H1 (cell line): ENCODE measurements at regions not wholly inside any gene's neighbourhood (a gene's known extent, or its start where the extent isn't known, plus 50 kb on each side); places are given as distances from the start of the nearest gene placed in this dataset.

Experiments used
- CTCF ChIA-PET: fragments of 300-600 bp; sonication (Branson Sonifier 250); formaldehyde crosslinking; loops from one replicate; lab custom pipeline; 2021; ENCODE audit not compliant: partially characterized antibody; lab: Charles Lee
- POLR2A ChIA-PET: fragments of 300-600 bp; sonication (Branson Sonifier 250); formaldehyde crosslinking; loops from one replicate; lab custom pipeline; 2021; ENCODE audit warnings: inconsistent platforms; ENCODE audit not compliant: partially characterized antibody; lab: Charles Lee
- DNase-seq, 2 experiments: peaks; one replicate each; pipeline versions ENCODE4 v3.0.0 to v3.0.0-alpha.2; 2010 to 2022; ENCODE audit warnings: low spot score in 2 of 2, low read depth in 1 of 2, mixed read lengths in 1 of 2
- FAIRE-seq: peaks from 2 replicates; lab custom pipeline; 2011; peaks lifted over from hg19 to GRCh38; lab: Jason Lieb, UNC
- H2AFZ ChIP-seq: 2 replicates; pipeline ENCODE4 v1.8.1; 2012; ENCODE audit warnings: low read length, inconsistent platforms
- H2AK5ac ChIP-seq: 2 replicates; pipeline ENCODE4 v1.6.1; 2013; ENCODE audit warnings: low read depth, low read length
- H2BK120ac ChIP-seq: replicated peaks from 2 replicates; pipeline ENCODE3; 2013; ENCODE audit warnings: low read depth, low read length, inconsistent platforms
- H2BK12ac ChIP-seq: 2 replicates; pipeline ENCODE4 v1.6.1; 2013; ENCODE audit warnings: low read depth, low read length
- H2BK15ac ChIP-seq: 2 replicates; pipeline ENCODE4 v1.6.1; 2013; ENCODE audit warnings: low read length
- H2BK20ac ChIP-seq: 2 replicates; pipeline ENCODE4 v1.6.1; 2013; ENCODE audit warnings: low read length
- H2BK5ac ChIP-seq: 2 replicates; pipeline ENCODE4 v1.6.1; 2013; ENCODE audit warnings: low read depth, low read length
- H3K14ac ChIP-seq: 2 replicates; pipeline ENCODE4 v1.6.1; 2013; ENCODE audit warnings: inconsistent platforms; ENCODE audit not compliant: insufficient read length
- H3K18ac ChIP-seq: 2 replicates; pipeline ENCODE4 v1.6.1; 2013; ENCODE audit warnings: low read length; ENCODE audit errors: extremely low read depth
- H3K23ac ChIP-seq: 2 replicates; pipeline ENCODE4 v1.6.1; 2013; ENCODE audit warnings: inconsistent platforms; ENCODE audit not compliant: insufficient read length
- H3K23me2 ChIP-seq: 2 replicates; pipeline ENCODE4 v1.6.1; 2013; ENCODE audit warnings: low read depth, low read length
- H3K27ac ChIP-seq: 2 replicates; pipeline ENCODE4 v1.6.1; 2011; ENCODE audit warnings: low read depth, low read length, inconsistent platforms
- H3K27me3 ChIP-seq, 4 experiments: replicated peaks in 1 of 4; 1 replicate in 1 of 4; 2 replicates in 3 of 4; pipeline versions ENCODE4 v1.6.1 to v1.8.1; 2011 to 2013; ENCODE audit warnings: low read length in 3 of 4, mild to moderate bottlenecking in 3 of 4, inconsistent platforms in 2 of 4, mixed read lengths in 2 of 4, moderate library complexity in 1 of 4; ENCODE audit not compliant: control insufficient read depth in 3 of 4, insufficient read depth in 3 of 4; ENCODE audit errors: extremely low read depth in 1 of 4
- H3K36me3 ChIP-seq, 4 experiments: 2 replicates each; pipeline versions ENCODE4 v1.6.1 to v1.8.1; 2011 to 2013; ENCODE audit warnings: mild to moderate bottlenecking in 4 of 4, low read length in 3 of 4, moderate library complexity in 2 of 4, control low read depth in 1 of 4, inconsistent platforms in 1 of 4; ENCODE audit not compliant: insufficient read depth in 4 of 4, control insufficient read depth in 2 of 4
- H3K4ac ChIP-seq: replicated peaks from 2 replicates; pipeline ENCODE3; 2013; ENCODE audit warnings: low read length, low read depth, mixed read lengths, inconsistent platforms; ENCODE audit not compliant: insufficient read length
- H3K4me1 ChIP-seq, 4 experiments: replicated peaks in 1 of 4; 1 replicate in 1 of 4; 2 replicates in 3 of 4; pipeline versions ENCODE4 v1.6.1 to v1.8.1; 2011 to 2013; ENCODE audit warnings: low read length in 3 of 4, inconsistent platforms in 2 of 4, mixed read lengths in 1 of 4; ENCODE audit not compliant: insufficient read depth in 4 of 4, control insufficient read depth in 3 of 4
- H3K4me2 ChIP-seq, 2 experiments: 2 replicates each; pipeline versions ENCODE4 v1.6.1 to v1.8.1; 2011 to 2013; ENCODE audit warnings: low read depth in 2 of 2, low read length in 2 of 2, control low read depth in 1 of 2, inconsistent platforms in 1 of 2, mild to moderate bottlenecking in 1 of 2; ENCODE audit not compliant: insufficient read depth in 1 of 2
- H3K4me3 ChIP-seq, 4 experiments: fragments of 200-600, 300-600 bp in 1 of 4; sonication (generic), shearing (Covaris generic), sonication (Bioruptor Twin) in 1 of 4; 2 replicates each; pipeline versions ENCODE4 v1.5.1 to v1.8.1; 2011 to 2016; ENCODE audit warnings: low read length in 4 of 4, low read depth in 3 of 4, control low read depth in 2 of 4, inconsistent platforms in 2 of 4, mild to moderate bottlenecking in 2 of 4, mixed read lengths in 1 of 4, moderate library complexity in 1 of 4; ENCODE audit not compliant: insufficient read depth in 2 of 4; ENCODE audit errors: extremely low read depth in 1 of 4
- H3K56ac ChIP-seq: replicated peaks from 2 replicates; pipeline ENCODE3; 2013; ENCODE audit warnings: low read depth, mild to moderate bottlenecking, mixed read lengths, low read length, inconsistent platforms; ENCODE audit not compliant: insufficient read length
- H3K79me1 ChIP-seq: 2 replicates; pipeline ENCODE4 v1.6.1; 2013; ENCODE audit warnings: low read depth, low read length, control low read depth
- H3K79me2 ChIP-seq, 2 experiments: 2 replicates each; pipeline versions ENCODE4 v1.6.1 to v1.8.1; 2012 to 2013; ENCODE audit warnings: low read length in 2 of 2, mild to moderate bottlenecking in 2 of 2, inconsistent platforms in 1 of 2; ENCODE audit not compliant: insufficient read depth in 2 of 2, control insufficient read depth in 1 of 2
- H3K9ac ChIP-seq, 4 experiments: replicated peaks in 1 of 4; 1 replicate in 1 of 4; 2 replicates in 3 of 4; pipeline versions ENCODE4 v1.6.1 to v1.8.1; 2011 to 2013; ENCODE audit warnings: low read depth in 3 of 4, low read length in 3 of 4, control low read depth in 2 of 4, mild to moderate bottlenecking in 2 of 4, moderate library complexity in 2 of 4, inconsistent platforms in 1 of 4; ENCODE audit errors: extremely low read depth in 1 of 4
- H3K9me3 ChIP-seq, 2 experiments: 2 replicates each; pipeline versions ENCODE4 v1.6.1 to v1.8.1; 2012 to 2013; ENCODE audit warnings: mild to moderate bottlenecking in 2 of 2, moderate library complexity in 2 of 2, control low read depth in 1 of 2, inconsistent platforms in 1 of 2, low read depth in 1 of 2, low read length in 1 of 2, mixed read lengths in 1 of 2; ENCODE audit not compliant: insufficient read depth in 2 of 2
- H4K20me1 ChIP-seq, 2 experiments: replicated peaks in 1 of 2; 2 replicates each; pipeline versions ENCODE3 to v1.8.1; 2011 to 2013; ENCODE audit warnings: inconsistent platforms in 2 of 2, low read length in 2 of 2, mild to moderate bottlenecking in 1 of 2; ENCODE audit not compliant: insufficient read depth in 2 of 2, control insufficient read depth in 1 of 2
- H4K5ac ChIP-seq: 2 replicates; pipeline ENCODE4 v1.6.1; 2013; ENCODE audit warnings: low read length, low read depth, mixed read lengths, inconsistent platforms; ENCODE audit not compliant: insufficient read length
- H4K8ac ChIP-seq: 2 replicates; pipeline ENCODE4 v1.8.0; 2013; ENCODE audit warnings: mild to moderate bottlenecking, moderate library complexity, low read length, inconsistent platforms; ENCODE audit not compliant: insufficient read depth; ENCODE audit errors: extremely low read depth
- H4K91ac ChIP-seq: replicated peaks from 2 replicates; pipeline ENCODE3; 2013; ENCODE audit warnings: low read length, mixed read lengths, inconsistent platforms; ENCODE audit not compliant: insufficient read length
- ASH2L ChIP-seq: fragments of 200-600, 300-600 bp; sonication (generic); IDR thresholded peaks from one replicate; pipeline ENCODE4 v1.7.1; 2017; ENCODE audit warnings: low read length
- CHD2 ChIP-seq: IDR thresholded peaks from 2 replicates; pipeline ENCODE4 v1.6.1; 2012; ENCODE audit warnings: low read length, improper control_type of control experiment
- POU5F1 ChIP-seq: IDR thresholded peaks from 2 replicates; pipeline ENCODE4 v1.6.1; 2011; ENCODE audit warnings: low read depth, mild to moderate bottlenecking, low read length, moderate library complexity
- SAP30 ChIP-seq: fragments of 300-600 bp; sonication (generic); IDR thresholded peaks from 2 replicates; pipeline ENCODE4 v1.7.1; 2012; ENCODE audit warnings: low read length, moderate library complexity, mild to moderate bottlenecking, inconsistent platforms; ENCODE audit not compliant: insufficient read depth, insufficient replicate concordance
- SRF ChIP-seq: IDR thresholded peaks from 2 replicates; pipeline ENCODE4 v1.6.1; 2011; ENCODE audit warnings: mild to moderate bottlenecking, low read depth, low read length, moderate library complexity
- TAF7 ChIP-seq: optimal IDR thresholded peaks from 2 replicates; pipeline ENCODE3; 2011; ENCODE audit warnings: low read depth, mild to moderate bottlenecking, inconsistent platforms, low read length, moderate library complexity, borderline replicate concordance
- TEAD4 ChIP-seq: IDR thresholded peaks from 2 replicates; pipeline ENCODE4 v1.6.1; 2012; ENCODE audit warnings: low read depth, low read length, inconsistent platforms, mixed read lengths
- WGBS, 2 experiments: shearing (Covaris generic) in 1 of 2; methylation state at CpG; one replicate each; pipeline versions ENCODE4 v1.1.6 to v1.1.7; 2013 to 2015; ENCODE audit warnings: low lambda C conversion rate in 2 of 2, mixed read lengths in 2 of 2, inconsistent platforms in 1 of 2, low coverage in 1 of 2, missing lambda C conversion rate in 1 of 2; ENCODE audit not compliant: insufficient replicate concordance in 2 of 2, insufficient coverage in 1 of 2, insufficient read length in 1 of 2; ENCODE audit errors: extremely low coverage in 1 of 2, missing lambda C conversion rate in 1 of 2; 5-methylcytosine and 5-hydroxymethylcytosine counted together
- TF ChIP-seq, protein P1 (sequence below): IDR thresholded peaks from 2 replicates; pipeline ENCODE4 v1.6.1; 2012; ENCODE audit warnings: low read length, inconsistent platforms

DNA sequence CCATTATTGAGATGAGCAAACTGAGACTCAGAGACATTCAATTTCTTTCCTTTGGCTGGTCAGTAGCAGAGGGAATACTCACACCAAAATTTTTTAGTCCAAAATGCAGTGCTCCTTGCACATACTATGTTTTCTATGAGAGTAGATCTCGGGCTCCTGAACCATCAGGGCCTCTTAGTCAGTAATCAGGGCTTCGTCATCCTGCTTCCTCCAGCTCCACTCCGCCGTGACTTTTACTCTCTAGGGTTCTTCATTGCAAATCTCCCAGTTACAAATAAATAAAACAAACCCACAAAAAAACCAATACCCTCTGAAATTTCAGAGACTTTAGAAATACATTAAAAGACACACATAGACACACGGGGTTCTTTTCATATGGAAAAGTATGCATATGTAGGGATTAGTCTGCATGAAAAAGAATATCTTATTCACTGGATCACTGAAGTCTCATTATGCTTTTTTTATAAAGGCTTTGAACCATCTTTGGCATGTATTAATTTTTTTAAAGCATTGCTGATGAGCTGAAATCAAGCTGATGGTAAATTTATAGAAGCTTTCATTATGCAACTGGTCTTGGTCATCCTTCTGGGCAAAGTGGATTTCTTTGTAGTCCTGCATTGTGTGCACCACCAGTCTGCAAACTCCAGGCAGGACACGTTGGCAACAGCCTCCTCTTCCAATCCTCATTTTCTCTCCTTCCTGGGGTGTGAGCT lies 235.0 kb downstream of the ICOS start:
- Histone ChIP-seq H3K27ac (no peak overlapping the region), H3K23me2 (no peaks in the 10 kb centered on the region; the same call in 1 of the 2 replicates), H3K4ac (no peak overlapping the region), H3K4me2 (no peak overlapping the region), H3K36me3 (no peaks in the 10 kb centered on the region), H3K79me2 (no peaks in the 10 kb centered on the region), H3K4me1 (peaks cover 5 to 16% (median 12%) of the 10 kb centered on the region in 4 experiments; a peak in 6 of 7 replicates), H3K23ac (no peak overlapping the region), H2AFZ (no peak overlapping the region), H3K9ac (no peak overlapping the region), H3K14ac (no peak overlapping the region), H4K5ac (no peak overlapping the region), H2BK20ac (no peak overlapping the region), H2BK5ac (no peak overlapping the region), H3K27me3 (peaks cover 0 to 1% (median 0%) of the 10 kb centered on the region in 4 experiments; a peak in 1 of 7 replicates), H2BK15ac (no peak overlapping the region), H3K56ac (no peak overlapping the region), H4K91ac (no peak overlapping the region), H2BK120ac (no peak overlapping the region), H3K9me3 (no peaks in the 10 kb centered on the region), H3K18ac (no peak overlapping the region), H3K4me3 (no peak overlapping the region), H3K79me1 (no peaks in the 10 kb centered on the region), H2AK5ac (no peak overlapping the region), H4K8ac (no peak overlapping the region), H2BK12ac (no peak overlapping the region), H4K20me1 (no peaks in the 10 kb centered on the region)
- DNase-seq, result no peak
- TF ChIP-seq SRF (no peak), TEAD4 (no peak), SAP30 (no peak), CHD2 (no peak), TAF7 (no peak), ASH2L (no peak), POU5F1 (no peak)
- TF ChIP-seq, protein P1, sequence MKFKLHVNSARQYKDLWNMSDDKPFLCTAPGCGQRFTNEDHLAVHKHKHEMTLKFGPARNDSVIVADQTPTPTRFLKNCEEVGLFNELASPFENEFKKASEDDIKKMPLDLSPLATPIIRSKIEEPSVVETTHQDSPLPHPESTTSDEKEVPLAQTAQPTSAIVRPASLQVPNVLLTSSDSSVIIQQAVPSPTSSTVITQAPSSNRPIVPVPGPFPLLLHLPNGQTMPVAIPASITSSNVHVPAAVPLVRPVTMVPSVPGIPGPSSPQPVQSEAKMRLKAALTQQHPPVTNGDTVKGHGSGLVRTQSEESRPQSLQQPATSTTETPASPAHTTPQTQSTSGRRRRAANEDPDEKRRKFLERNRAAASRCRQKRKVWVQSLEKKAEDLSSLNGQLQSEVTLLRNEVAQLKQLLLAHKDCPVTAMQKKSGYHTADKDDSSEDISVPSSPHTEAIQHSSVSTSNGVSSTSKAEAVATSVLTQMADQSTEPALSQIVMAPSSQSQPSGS, result no peak
- WGBS, 2 experiments, result 53% methylated on average over 6 of the region's 6 CpGs; no CpG with 5 or more reads in 1 of the 2 experiments
- FAIRE-seq, result no peak
- CTCF ChIA-PET, result interaction anchor here (0.6 to 9.9 kb wide), 5 partner anchors 9 to 154 kb away, joined by 3 to 70 read pairs (median 3); no protein-coding TSS in a partner anchor
- POLR2A ChIA-PET, result no interaction called here
